ENCODE measurements at regions not wholly inside any gene's neighbourhood (a gene's known extent, or its start where the extent isn't known, plus 50 kb on each side); places are given as distances from the start of the nearest gene placed in this dataset.
"Not testable (repeated sequence)": the region's sequence is repeated elsewhere in the genome, so short reads cannot be mapped to it uniquely, and the experiment has no call there.

- no peak for TF ChIP-seq CTCF (IDR thresholded peaks at IDR 0.05; ENCODE audit: low read depth, low read length)
- Histone ChIP-seq H3K27me3 (no peaks in the 10 kb centered on the region), H3K4me3 (no peak overlapping the region), H3K27ac (no peak overlapping the region), H3K36me3 (no peaks in the 10 kb centered on the region), H3K9me3 (ENCODE audit: low read depth) (no peaks in the 10 kb centered on the region), H3K4me1 (ENCODE audit: low read depth) (no peaks in the 10 kb centered on the region)
- DNase-seq (ENCODE audit: low read depth in 1 of 2, low spot score in 1 of 2): no peak
Observed at GRCh38 chr3:154875142-154875541, 205.0 kb upstream of the MME start.

DNA sequence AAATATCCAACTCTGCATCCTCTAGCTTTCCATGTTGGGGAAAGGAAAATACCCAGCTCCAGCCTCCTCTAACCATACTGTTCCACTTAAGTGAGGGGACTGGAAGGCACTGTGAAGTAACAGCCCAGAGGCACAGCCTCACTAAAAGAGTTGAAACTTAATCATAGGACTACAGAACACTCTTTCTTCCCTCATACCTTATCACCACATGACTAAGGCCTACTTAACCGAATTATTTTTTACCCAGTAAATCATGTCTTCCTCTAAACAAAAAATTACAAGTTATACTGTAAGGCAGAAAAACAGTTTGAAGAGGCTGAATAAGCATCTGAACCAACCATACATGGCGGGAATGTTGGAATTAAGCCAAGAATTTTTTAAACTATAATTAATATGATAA, 207.4 kb upstream of the MME start:
- Histone ChIP-seq H3K36me3 (no peaks in the 10 kb centered on the region), H3K27me3 (no peaks in the 10 kb centered on the region), H3K27ac (no peak overlapping the region), H3K4me3 (no peak overlapping the region), H3K9me3 (ENCODE audit: low read depth) (no peaks in the 10 kb centered on the region), H3K4me1 (ENCODE audit: low read depth) (no peaks in the 10 kb centered on the region)
- no peak for DNase-seq (ENCODE audit: low read depth in 1 of 2, low spot score in 1 of 2)
- no peak for TF ChIP-seq CTCF (IDR thresholded peaks at IDR 0.05; ENCODE audit: low read depth, low read length)

- DNase-seq (ENCODE audit: low read depth in 1 of 2, low spot score in 1 of 2): no peak
- Histone ChIP-seq H3K36me3 (no peaks in the 10 kb centered on the region), H3K9me3 (ENCODE audit: low read depth) (no peaks in the 10 kb centered on the region), H3K4me1 (ENCODE audit: low read depth) (no peaks in the 10 kb centered on the region), H3K27me3 (no peaks in the 10 kb centered on the region), H3K27ac (no peak overlapping the region), H3K4me3 (no peak overlapping the region)
- no peak for TF ChIP-seq CTCF (IDR thresholded peaks at IDR 0.05; ENCODE audit: low read depth, low read length)
Observed at GRCh38 chr3:154872074-154872473, 208.0 kb upstream of the MME start.

DNA sequence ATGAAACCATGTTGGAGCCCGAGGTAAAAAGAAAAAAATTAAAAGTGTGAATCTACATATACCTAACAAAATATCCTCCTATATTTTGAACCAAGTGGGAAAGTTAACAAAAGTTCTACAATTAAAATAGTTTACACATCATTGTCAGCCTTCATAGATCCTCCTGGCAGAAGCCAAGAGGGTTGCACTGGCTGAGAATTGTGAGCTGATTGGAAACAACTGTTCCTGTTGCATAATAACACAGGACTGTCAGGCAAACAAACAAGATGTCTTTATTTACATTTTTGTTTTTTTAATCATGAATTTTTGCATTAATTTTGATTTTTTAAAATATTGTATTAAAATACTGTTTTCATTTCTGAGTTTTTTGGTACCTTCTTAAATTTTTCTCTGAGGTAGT, 215.2 kb upstream of the MME start:
- DNase-seq (ENCODE audit: low read depth in 1 of 2, low spot score in 1 of 2): no peak
- no peak for TF ChIP-seq CTCF (IDR thresholded peaks at IDR 0.05; ENCODE audit: low read depth, low read length)
- Histone ChIP-seq H3K4me3 (no peak overlapping the region), H3K9me3 (ENCODE audit: low read depth) (no peaks in the 10 kb centered on the region), H3K27ac (no peak overlapping the region), H3K27me3 (no peaks in the 10 kb centered on the region), H3K36me3 (no peaks in the 10 kb centered on the region), H3K4me1 (ENCODE audit: low read depth) (no peaks in the 10 kb centered on the region)

- no peaks in the 10 kb centered on the region for H3K9me3 ChIP-seq (ENCODE audit: low read depth)
- TF ChIP-seq CTCF (IDR thresholded peaks at IDR 0.05; ENCODE audit: low read depth, low read length): no peak
- no peaks in the 10 kb centered on the region for H3K36me3 ChIP-seq
- no peaks in the 10 kb centered on the region for H3K4me1 ChIP-seq (ENCODE audit: low read depth)
- H3K4me3 ChIP-seq: no peak overlapping the region
- H3K27me3 ChIP-seq: no peaks in the 10 kb centered on the region
- no peak overlapping the region for H3K27ac ChIP-seq
- no peak for DNase-seq (ENCODE audit: low read depth in 1 of 2, low spot score in 1 of 2)
Observed at GRCh38 chr3:154862265-154862664, 217.9 kb upstream of the MME start.

DNA sequence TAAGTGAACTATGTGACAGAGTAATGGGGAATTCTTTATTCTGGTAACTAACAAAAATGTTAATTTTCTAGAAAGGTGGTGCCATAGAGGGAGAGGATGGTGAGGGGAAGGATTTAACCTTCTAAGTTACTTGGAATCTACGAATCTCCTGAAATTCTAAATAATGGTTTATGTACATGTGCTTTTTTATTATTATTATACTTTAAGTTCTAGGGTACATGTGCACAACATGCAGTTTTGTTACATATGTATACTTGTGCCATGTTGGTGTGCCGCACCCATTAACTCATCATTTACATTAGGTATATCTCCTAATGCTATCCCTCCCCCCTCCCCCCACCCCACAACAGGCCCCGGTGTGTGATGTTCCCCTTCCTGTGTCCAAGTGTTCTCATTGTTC, 227.1 kb upstream of the MME start:
- not testable (repeated sequence) for H3K27me3 ChIP-seq; H3K4me1 ChIP-seq (ENCODE audit: low read depth); H3K36me3 ChIP-seq; H3K4me3 ChIP-seq; DNase-seq (ENCODE audit: low read depth in 1 of 2, low spot score in 1 of 2); H3K27ac ChIP-seq; H3K9me3 ChIP-seq (ENCODE audit: low read depth)

Data from cardiac muscle cell (in vitro differentiated cells and primary cell).